DND-41 (cell line): ENCODE measurements at regions not wholly inside any gene's neighbourhood (a gene's known extent, or its start where the extent isn't known, plus 50 kb on each side); places are given as distances from the start of the nearest gene placed in this dataset.

ENCODE experiments used
- EZH2 ChIP-seq: IDR thresholded peaks from 3 replicates; pipeline ENCODE4 v1.6.1; 2012; ENCODE audit warnings: borderline replicate concordance, low read depth, mild to moderate bottlenecking, moderate library complexity, low read length, inconsistent platforms; ENCODE audit not compliant: severe bottlenecking
- TF ChIP-seq, protein P1 (sequence below): IDR thresholded peaks from 2 replicates; pipeline ENCODE4 v1.5.1; 2012; ENCODE audit warnings: borderline replicate concordance, low read length, moderate library complexity, mild to moderate bottlenecking; ENCODE audit not compliant: poor library complexity, severe bottlenecking; ENCODE audit errors: extremely low read depth

DNA sequence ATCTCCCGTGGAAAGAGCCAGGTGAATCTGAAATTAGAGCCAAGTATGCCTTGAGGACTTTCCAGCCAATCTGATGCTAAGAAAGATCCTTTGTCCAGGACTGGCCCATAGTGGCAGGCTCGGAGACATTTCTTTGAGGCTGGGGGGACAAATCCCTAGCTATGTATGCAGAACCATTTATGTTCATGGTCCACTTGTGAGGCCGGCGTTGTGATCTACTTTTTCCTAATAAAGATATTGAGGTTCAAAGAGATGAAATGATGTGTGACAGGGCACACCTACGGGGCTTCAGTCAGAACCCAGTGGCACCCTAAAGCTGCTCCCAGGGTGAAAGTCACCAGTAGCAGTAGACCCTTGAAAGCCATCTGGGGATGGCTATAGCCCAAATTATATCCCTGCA lies 120.3 kb upstream of the MAFB start:
- TF ChIP-seq, protein P1, sequence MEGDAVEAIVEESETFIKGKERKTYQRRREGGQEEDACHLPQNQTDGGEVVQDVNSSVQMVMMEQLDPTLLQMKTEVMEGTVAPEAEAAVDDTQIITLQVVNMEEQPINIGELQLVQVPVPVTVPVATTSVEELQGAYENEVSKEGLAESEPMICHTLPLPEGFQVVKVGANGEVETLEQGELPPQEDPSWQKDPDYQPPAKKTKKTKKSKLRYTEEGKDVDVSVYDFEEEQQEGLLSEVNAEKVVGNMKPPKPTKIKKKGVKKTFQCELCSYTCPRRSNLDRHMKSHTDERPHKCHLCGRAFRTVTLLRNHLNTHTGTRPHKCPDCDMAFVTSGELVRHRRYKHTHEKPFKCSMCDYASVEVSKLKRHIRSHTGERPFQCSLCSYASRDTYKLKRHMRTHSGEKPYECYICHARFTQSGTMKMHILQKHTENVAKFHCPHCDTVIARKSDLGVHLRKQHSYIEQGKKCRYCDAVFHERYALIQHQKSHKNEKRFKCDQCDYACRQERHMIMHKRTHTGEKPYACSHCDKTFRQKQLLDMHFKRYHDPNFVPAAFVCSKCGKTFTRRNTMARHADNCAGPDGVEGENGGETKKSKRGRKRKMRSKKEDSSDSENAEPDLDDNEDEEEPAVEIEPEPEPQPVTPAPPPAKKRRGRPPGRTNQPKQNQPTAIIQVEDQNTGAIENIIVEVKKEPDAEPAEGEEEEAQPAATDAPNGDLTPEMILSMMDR, result no peak
- no peak for TF ChIP-seq EZH2
